Spleen (tissue), 7 donors: ENCODE measurements at regions not wholly inside any gene's neighbourhood (a gene's known extent, or its start where the extent isn't known, plus 50 kb on each side); places are given as distances from the start of the nearest gene placed in this dataset.

ENCODE experiments used
- POLR2A ChIP-seq, 3 donors: fragments of 450-650 bp; IDR thresholded peaks; one replicate each; pipeline ENCODE4 v1.5.1; 2017; ENCODE audit warnings: antibody characterized with exemption in 3 of 3, mild to moderate bottlenecking in 1 of 3
- TF ChIP-seq, protein P1 (sequence below), 11 experiments: fragments of 200-600 bp in 7 of 11; fragments of 450-650 bp in 4 of 11; sonication (generic) in 4 of 11; IDR thresholded peaks in 8 of 11; conservative IDR thresholded peaks in 3 of 11; 1 replicate in 7 of 11; 2 replicates in 4 of 11; pipeline versions ENCODE4 v1.4.0 to v1.8.0; 2016 to 2021; ENCODE audit warnings: antibody characterized with exemption in 11 of 11, inconsistent platforms in 4 of 11, mild to moderate bottlenecking in 1 of 11
- donor health status: DM: no; HTN: no; CAD: no; lungs with moderate emphysema.
- donor health status: DM: no; HTN: no; CAD: no.
- donor health status: DM: no; HTN: no; CAD: no.

DNA sequence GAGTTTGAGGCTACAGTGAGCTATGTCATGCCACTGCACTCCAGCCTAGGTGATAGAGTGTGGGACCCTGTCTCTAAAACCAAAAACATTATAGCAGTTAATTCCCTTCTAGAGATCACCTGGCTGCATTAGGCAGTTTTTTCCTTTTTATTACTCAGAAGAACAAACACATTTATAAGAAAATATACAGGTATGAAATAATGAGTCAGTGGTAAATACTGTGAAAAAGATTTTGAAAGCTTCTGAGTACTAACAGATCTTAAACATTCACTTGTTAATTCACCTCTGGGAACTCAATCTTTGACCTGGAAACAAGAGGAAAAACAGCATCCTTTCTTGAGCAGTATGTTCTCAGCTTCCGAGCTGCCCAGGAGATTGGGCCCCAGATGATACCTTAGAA is 64.1 kb downstream of the UCHL1 start:
- TF ChIP-seq, protein P1, sequence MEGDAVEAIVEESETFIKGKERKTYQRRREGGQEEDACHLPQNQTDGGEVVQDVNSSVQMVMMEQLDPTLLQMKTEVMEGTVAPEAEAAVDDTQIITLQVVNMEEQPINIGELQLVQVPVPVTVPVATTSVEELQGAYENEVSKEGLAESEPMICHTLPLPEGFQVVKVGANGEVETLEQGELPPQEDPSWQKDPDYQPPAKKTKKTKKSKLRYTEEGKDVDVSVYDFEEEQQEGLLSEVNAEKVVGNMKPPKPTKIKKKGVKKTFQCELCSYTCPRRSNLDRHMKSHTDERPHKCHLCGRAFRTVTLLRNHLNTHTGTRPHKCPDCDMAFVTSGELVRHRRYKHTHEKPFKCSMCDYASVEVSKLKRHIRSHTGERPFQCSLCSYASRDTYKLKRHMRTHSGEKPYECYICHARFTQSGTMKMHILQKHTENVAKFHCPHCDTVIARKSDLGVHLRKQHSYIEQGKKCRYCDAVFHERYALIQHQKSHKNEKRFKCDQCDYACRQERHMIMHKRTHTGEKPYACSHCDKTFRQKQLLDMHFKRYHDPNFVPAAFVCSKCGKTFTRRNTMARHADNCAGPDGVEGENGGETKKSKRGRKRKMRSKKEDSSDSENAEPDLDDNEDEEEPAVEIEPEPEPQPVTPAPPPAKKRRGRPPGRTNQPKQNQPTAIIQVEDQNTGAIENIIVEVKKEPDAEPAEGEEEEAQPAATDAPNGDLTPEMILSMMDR (IDR thresholded peaks at IDR 0.05 in 8 of 11, conservative IDR thresholded peaks at IDR 0.05 in 3 of 11) = no peak
- TF ChIP-seq POLR2A (IDR thresholded peaks at IDR 0.05) = no peak
